ENCODE measurements at regions not wholly inside any gene's neighbourhood (a gene's known extent, or its start where the extent isn't known, plus 50 kb on each side); places are given as distances from the start of the nearest gene placed in this dataset.

DNA sequence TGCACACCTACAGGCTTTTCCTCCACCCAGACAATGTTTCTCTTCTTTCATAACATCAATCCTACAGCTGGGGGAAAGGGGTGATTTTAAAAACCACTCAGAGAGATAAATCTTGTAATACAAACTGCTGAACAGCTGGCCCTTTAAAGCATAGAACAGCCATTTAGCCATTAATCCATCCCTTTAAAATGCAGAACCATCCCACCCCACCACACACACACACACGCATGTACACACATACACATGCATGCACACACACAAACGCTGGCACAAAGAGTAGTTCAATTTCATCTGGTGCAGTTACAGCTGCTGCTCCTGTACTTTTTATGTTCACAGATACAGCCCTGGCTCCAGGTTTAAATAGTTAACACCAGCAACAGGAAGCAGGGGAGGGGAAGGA lies 426.1 kb downstream of the MID1IP1 start:
- no peak for TF ChIP-seq POLR2A (IDR thresholded peaks at IDR 0.05)
- TF ChIP-seq, protein P1, sequence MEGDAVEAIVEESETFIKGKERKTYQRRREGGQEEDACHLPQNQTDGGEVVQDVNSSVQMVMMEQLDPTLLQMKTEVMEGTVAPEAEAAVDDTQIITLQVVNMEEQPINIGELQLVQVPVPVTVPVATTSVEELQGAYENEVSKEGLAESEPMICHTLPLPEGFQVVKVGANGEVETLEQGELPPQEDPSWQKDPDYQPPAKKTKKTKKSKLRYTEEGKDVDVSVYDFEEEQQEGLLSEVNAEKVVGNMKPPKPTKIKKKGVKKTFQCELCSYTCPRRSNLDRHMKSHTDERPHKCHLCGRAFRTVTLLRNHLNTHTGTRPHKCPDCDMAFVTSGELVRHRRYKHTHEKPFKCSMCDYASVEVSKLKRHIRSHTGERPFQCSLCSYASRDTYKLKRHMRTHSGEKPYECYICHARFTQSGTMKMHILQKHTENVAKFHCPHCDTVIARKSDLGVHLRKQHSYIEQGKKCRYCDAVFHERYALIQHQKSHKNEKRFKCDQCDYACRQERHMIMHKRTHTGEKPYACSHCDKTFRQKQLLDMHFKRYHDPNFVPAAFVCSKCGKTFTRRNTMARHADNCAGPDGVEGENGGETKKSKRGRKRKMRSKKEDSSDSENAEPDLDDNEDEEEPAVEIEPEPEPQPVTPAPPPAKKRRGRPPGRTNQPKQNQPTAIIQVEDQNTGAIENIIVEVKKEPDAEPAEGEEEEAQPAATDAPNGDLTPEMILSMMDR (IDR thresholded peaks at IDR 0.05) = no peak
- TF ChIP-seq POLR2AphosphoS5 (IDR thresholded peaks at IDR 0.05) = no peak
